Activated CD4-positive, alpha-beta memory T cell treated with anti-CD3 and anti-CD28 coated beads, Interleukin-2, amount 10 ng/mL, durations not matched to agents 7 days and 5 days (primary cell): ENCODE measurements at regions not wholly inside any gene's neighbourhood (a gene's known extent, or its start where the extent isn't known, plus 50 kb on each side); places are given as distances from the start of the nearest gene placed in this dataset.
A peak's percentile ranks its signal among the peaks of the same experiment; 100 is the strongest.

ENCODE experiments used
- CTCF ChIA-PET: fragments of 350-600 bp; sonication (Branson Sonifier 250); formaldehyde crosslinking; loops from one replicate; lab custom pipeline; 2021; ENCODE audit warnings: antibody characterized with exemption, inconsistent platforms; lab: Charles Lee
- POLR2A ChIA-PET: fragments of 350-600 bp; sonication (Branson Sonifier 250); formaldehyde crosslinking; loops from one replicate; lab custom pipeline; 2021; ENCODE audit warnings: antibody characterized with exemption; lab: Charles Lee
- DNase-seq: peaks from one replicate; pipeline ENCODE4 v3.0.0-alpha.2; 2020
- H3K27ac Mint-ChIP-seq: one replicate; pipeline ENCODE4 v1.8.0; 2021; ENCODE audit warnings: mild to moderate bottlenecking, mixed read lengths
- H3K27me3 Mint-ChIP-seq: one replicate; pipeline ENCODE4 v1.8.0; 2021; ENCODE audit warnings: mixed read lengths
- H3K36me3 Mint-ChIP-seq: one replicate; pipeline ENCODE4 v1.8.0; 2021; ENCODE audit warnings: low read depth, mixed read lengths
- H3K4me1 Mint-ChIP-seq: one replicate; pipeline ENCODE4 v1.8.0; 2021; ENCODE audit warnings: mixed read lengths
- H3K4me3 Mint-ChIP-seq: one replicate; pipeline ENCODE4 v1.8.0; 2021; ENCODE audit warnings: mild to moderate bottlenecking, mixed read lengths
- H3K9me3 Mint-ChIP-seq: one replicate; pipeline ENCODE4 v1.8.0; 2021; ENCODE audit warnings: mixed read lengths

- H3K27me3 Mint-ChIP-seq: peaks cover 1% of the 10 kb centered on the region
- peaks cover 8% of the 10 kb centered on the region for H3K9me3 Mint-ChIP-seq
- no peak overlapping the region for H3K4me3 Mint-ChIP-seq
- H3K27ac Mint-ChIP-seq: no peak overlapping the region
- ChIA-PET POLR2A (interaction anchor here (1.2 kb wide), 1 partner anchor 8 kb away, joined by 3 read pairs; no protein-coding TSS in a partner anchor), CTCF (no interaction called here)
- no peak for DNase-seq
- peaks cover 37% of the 10 kb centered on the region for H3K4me1 Mint-ChIP-seq
- peaks cover 71% of the 10 kb centered on the region for H3K36me3 Mint-ChIP-seq
Measured at GRCh38 chr9:91086657-91087461, 274.9 kb downstream of the AUH start.

GRCh38 chr9:91087462-91087759 is 274.3 kb downstream of the AUH start:
- H3K4me1 Mint-ChIP-seq: peaks cover 37% of the 10 kb centered on the region
- DNase-seq: no peak
- H3K27ac Mint-ChIP-seq: no peak overlapping the region
- ChIA-PET CTCF (no interaction called here), POLR2A (no interaction called here)
- no peak overlapping the region for H3K4me3 Mint-ChIP-seq
- peaks cover 1% of the 10 kb centered on the region for H3K27me3 Mint-ChIP-seq
- H3K36me3 Mint-ChIP-seq: peaks cover 71% of the 10 kb centered on the region
- peaks cover 8% of the 10 kb centered on the region for H3K9me3 Mint-ChIP-seq

GRCh38 chr9:91089405-91090129 is 272.2 kb downstream of the AUH start:
- POLR2A ChIA-PET: interaction anchor here (0.9 to 3.1 kb wide), 9 partner anchors 10 to 334 kb away, joined by 3 to 15 read pairs (median 5); partner anchors contain the start of gene NFIL3
- H3K9me3 Mint-ChIP-seq: peaks cover 18% of the 10 kb centered on the region
- H3K36me3 Mint-ChIP-seq: peaks cover 76% of the 10 kb centered on the region
- no peak overlapping the region for H3K4me3 Mint-ChIP-seq
- DNase-seq: peak; percentile 33
- CTCF ChIA-PET: interaction anchor here (0.6 to 1.8 kb wide), 15 partner anchors 9 to 363 kb away, joined by 3 to 6 read pairs (median 4); no protein-coding TSS in a partner anchor
- peak overlapping the region; percentile 16 for H3K27ac Mint-ChIP-seq
- peaks cover 48% of the 10 kb centered on the region for H3K4me1 Mint-ChIP-seq
- H3K27me3 Mint-ChIP-seq: no peaks in the 10 kb centered on the region

- H3K27me3 Mint-ChIP-seq: no peaks in the 10 kb centered on the region
- H3K4me1 Mint-ChIP-seq: peaks cover 51% of the 10 kb centered on the region
- ChIA-PET CTCF (interaction anchor here (0.6 to 1.8 kb wide), 11 partner anchors 9 to 362 kb away, joined by 3 to 6 read pairs (median 4); no protein-coding TSS in a partner anchor), POLR2A (interaction anchor here (1.1 to 3.1 kb wide), 7 partner anchors 10 to 334 kb away, joined by 3 to 15 read pairs (median 8); partner anchors contain the start of gene NFIL3)
- peak overlapping the region; percentile 16 for H3K27ac Mint-ChIP-seq
- H3K4me3 Mint-ChIP-seq: no peak overlapping the region
- no peak for DNase-seq
- H3K9me3 Mint-ChIP-seq: peaks cover 22% of the 10 kb centered on the region
- H3K36me3 Mint-ChIP-seq: peaks cover 78% of the 10 kb centered on the region
Measured at GRCh38 chr9:91090130-91090410, 271.6 kb downstream of the AUH start.

- Mint-ChIP-seq H3K27me3 (no peaks in the 10 kb centered on the region), H3K27ac (no peak overlapping the region), H3K4me1 (peaks cover 51% of the 10 kb centered on the region), H3K4me3 (no peak overlapping the region), H3K36me3 (peaks cover 82% of the 10 kb centered on the region), H3K9me3 (peaks cover 34% of the 10 kb centered on the region)
- ChIA-PET CTCF (interaction anchor here (1.2 kb wide), 1 partner anchor 334 kb away, joined by 3 read pairs; no protein-coding TSS in a partner anchor), POLR2A (no interaction called here)
- DNase-seq: no peak
Measured at GRCh38 chr9:91092214-91092613, 269.5 kb downstream of the AUH start.

- H3K4me3 Mint-ChIP-seq: no peak overlapping the region
- H3K4me1 Mint-ChIP-seq: peaks cover 59% of the 10 kb centered on the region
- peak overlapping the region; percentile 7 for H3K27ac Mint-ChIP-seq
- no peaks in the 10 kb centered on the region for H3K27me3 Mint-ChIP-seq
- CTCF ChIA-PET: interaction anchor here (0.6 to 1.6 kb wide), 4 partner anchors 14 to 104 kb away, joined by 3 to 7 read pairs (median 4); no protein-coding TSS in a partner anchor
- H3K9me3 Mint-ChIP-seq: peaks cover 30% of the 10 kb centered on the region
- H3K36me3 Mint-ChIP-seq: peaks cover 75% of the 10 kb centered on the region
- no peak for DNase-seq
- POLR2A ChIA-PET: interaction anchor here (0.6 to 2.4 kb wide), 6 partner anchors 8 to 329 kb away, joined by 3 to 12 read pairs (median 4); partner anchors contain the start of gene NFIL3
Measured at GRCh38 chr9:91094324-91095088, 267.2 kb downstream of the AUH start.

GRCh38 chr9:91098203-91098850 is 263.4 kb downstream of the AUH start:
- H3K27me3 Mint-ChIP-seq: no peaks in the 10 kb centered on the region
- ChIA-PET CTCF (interaction anchor here (1.1 to 1.9 kb wide), 2 partner anchors 9 to 155 kb away, joined by 3 to 5 read pairs; no protein-coding TSS in a partner anchor), POLR2A (interaction anchor here (1.1 to 6.0 kb wide), 10 partner anchors 9 to 327 kb away, joined by 3 to 101 read pairs (median 26); partner anchors contain the start of genes AUH and NFIL3)
- peaks cover 93% of the 10 kb centered on the region for H3K36me3 Mint-ChIP-seq
- no peak overlapping the region for H3K4me3 Mint-ChIP-seq
- peak overlapping the region; percentile 16 for H3K27ac Mint-ChIP-seq
- H3K4me1 Mint-ChIP-seq: peaks cover 84% of the 10 kb centered on the region
- no peak for DNase-seq
- peaks cover 25% of the 10 kb centered on the region for H3K9me3 Mint-ChIP-seq

- peak overlapping the region; percentile 81 for H3K27ac Mint-ChIP-seq
- POLR2A ChIA-PET: interaction anchor here (0.7 to 6.0 kb wide), 25 partner anchors 10 to 334 kb away, joined by 3 to 101 read pairs (median 13); partner anchors contain the start of genes AUH and NFIL3
- H3K9me3 Mint-ChIP-seq: peaks cover 17% of the 10 kb centered on the region
- no peak for DNase-seq
- H3K4me3 Mint-ChIP-seq: peak overlapping the region; percentile 22
- peaks cover 93% of the 10 kb centered on the region for H3K36me3 Mint-ChIP-seq
- peaks cover 86% of the 10 kb centered on the region for H3K4me1 Mint-ChIP-seq
- H3K27me3 Mint-ChIP-seq: no peaks in the 10 kb centered on the region
- CTCF ChIA-PET: interaction anchor here (0.8 to 1.9 kb wide), 7 partner anchors 10 to 309 kb away, joined by 3 to 12 read pairs (median 5); no protein-coding TSS in a partner anchor
Measured at GRCh38 chr9:91099436-91099835, 262.3 kb downstream of the AUH start.

- Mint-ChIP-seq H3K9me3 (peaks cover 10% of the 10 kb centered on the region), H3K27ac (peak overlapping the region; percentile 81), H3K4me1 (peaks cover 83% of the 10 kb centered on the region), H3K4me3 (peak overlapping the region; percentile 56), H3K36me3 (peaks cover 93% of the 10 kb centered on the region), H3K27me3 (no peaks in the 10 kb centered on the region)
- POLR2A ChIA-PET: interaction anchor here (0.9 to 6.0 kb wide), 21 partner anchors 12 to 324 kb away, joined by 3 to 101 read pairs (median 14); partner anchors contain the start of genes AUH and NFIL3
- CTCF ChIA-PET: interaction anchor here (0.9 to 1.9 kb wide), 8 partner anchors 12 to 325 kb away, joined by 3 to 12 read pairs (median 5); no protein-coding TSS in a partner anchor
- no peak for DNase-seq
Measured at GRCh38 chr9:91100878-91101450, 260.8 kb downstream of the AUH start.

GRCh38 chr9:91101611-91102168 is 260.0 kb downstream of the AUH start:
- POLR2A ChIA-PET: interaction anchor here (0.9 to 6.0 kb wide), 19 partner anchors 10 to 323 kb away, joined by 3 to 101 read pairs (median 8); partner anchors contain the start of genes AUH and NFIL3
- Mint-ChIP-seq H3K36me3 (peaks cover 93% of the 10 kb centered on the region), H3K4me3 (peak overlapping the region; percentile 62), H3K9me3 (peaks cover 5% of the 10 kb centered on the region), H3K4me1 (peaks cover 77% of the 10 kb centered on the region), H3K27ac (peak overlapping the region; percentile 81), H3K27me3 (no peaks in the 10 kb centered on the region)
- DNase-seq: peak; percentile 94
- CTCF ChIA-PET: interaction anchor here (1.0 to 1.6 kb wide), 7 partner anchors 9 to 259 kb away, joined by 3 to 5 read pairs (median 4); no protein-coding TSS in a partner anchor

- Mint-ChIP-seq H3K9me3 (no peaks in the 10 kb centered on the region), H3K4me3 (no peak overlapping the region), H3K4me1 (peaks cover 72% of the 10 kb centered on the region), H3K36me3 (peaks cover 92% of the 10 kb centered on the region), H3K27me3 (no peaks in the 10 kb centered on the region), H3K27ac (peak overlapping the region; percentile 81)
- ChIA-PET CTCF (interaction anchor here (1.0 to 1.6 kb wide), 7 partner anchors 9 to 259 kb away, joined by 3 to 5 read pairs (median 4); no protein-coding TSS in a partner anchor), POLR2A (interaction anchor here (0.9 to 6.0 kb wide), 16 partner anchors 9 to 322 kb away, joined by 3 to 101 read pairs (median 6); partner anchors contain the start of genes AUH and NFIL3)
- DNase-seq: no peak
Measured at GRCh38 chr9:91102269-91102668, 259.4 kb downstream of the AUH start.
